ENCODE measurements at regions not wholly inside any gene's neighbourhood (a gene's known extent, or its start where the extent isn't known, plus 50 kb on each side); places are given as distances from the start of the nearest gene placed in this dataset.

DNA sequence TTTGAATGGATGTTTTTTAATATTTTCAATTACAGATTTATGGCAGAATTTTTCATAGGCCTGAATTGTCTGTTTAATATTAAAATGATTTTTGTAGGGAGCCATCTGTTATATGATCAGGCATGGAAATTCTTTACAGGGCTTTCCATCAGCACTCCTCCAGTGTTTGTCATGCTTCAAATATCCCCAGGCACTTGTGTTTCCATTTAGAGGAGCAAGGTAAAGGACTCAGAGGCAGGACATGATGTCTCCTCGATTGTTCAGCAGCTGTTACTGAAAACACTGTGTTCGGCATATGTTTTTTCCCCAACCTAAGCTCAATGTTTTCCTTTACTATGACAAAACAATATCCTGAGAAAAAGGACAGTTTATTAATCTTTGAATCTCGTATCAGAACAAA lies 172.3 kb upstream of the RFX3 start (continued):
- TF ChIP-seq, protein P1, sequence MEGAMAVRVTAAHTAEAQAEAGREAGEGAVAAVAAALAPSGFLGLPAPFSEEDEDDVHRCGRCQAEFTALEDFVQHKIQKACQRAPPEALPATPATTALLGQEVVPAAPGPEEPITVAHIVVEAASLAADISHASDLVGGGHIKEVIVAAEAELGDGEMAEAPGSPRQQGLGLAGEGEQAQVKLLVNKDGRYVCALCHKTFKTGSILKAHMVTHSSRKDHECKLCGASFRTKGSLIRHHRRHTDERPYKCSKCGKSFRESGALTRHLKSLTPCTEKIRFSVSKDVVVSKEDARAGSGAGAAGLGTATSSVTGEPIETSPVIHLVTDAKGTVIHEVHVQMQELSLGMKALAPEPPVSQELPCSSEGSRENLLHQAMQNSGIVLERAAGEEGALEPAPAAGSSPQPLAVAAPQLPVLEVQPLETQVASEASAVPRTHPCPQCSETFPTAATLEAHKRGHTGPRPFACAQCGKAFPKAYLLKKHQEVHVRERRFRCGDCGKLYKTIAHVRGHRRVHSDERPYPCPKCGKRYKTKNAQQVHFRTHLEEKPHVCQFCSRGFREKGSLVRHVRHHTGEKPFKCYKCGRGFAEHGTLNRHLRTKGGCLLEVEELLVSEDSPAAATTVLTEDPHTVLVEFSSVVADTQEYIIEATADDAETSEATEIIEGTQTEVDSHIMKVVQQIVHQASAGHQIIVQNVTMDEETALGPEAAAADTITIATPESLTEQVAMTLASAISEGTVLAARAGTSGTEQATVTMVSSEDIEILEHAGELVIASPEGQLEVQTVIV (IDR thresholded peaks at IDR 0.05; ENCODE audit: borderline replicate concordance, partially characterized antibody): no peak
- TF ChIP-seq ASH2L (IDR thresholded peaks at IDR 0.05; ENCODE audit: borderline replicate concordance, low read depth) (no peak), CEBPB (IDR thresholded peaks at IDR 0.05; ENCODE audit: borderline replicate concordance in 1 of 2, low read depth in 2 of 2, low read length in 2 of 2) (no peak), FOXK2 (IDR thresholded peaks at IDR 0.05) (no peak), KLF5 (IDR thresholded peaks at IDR 0.05; ENCODE audit: partially characterized antibody) (no peak)
- TF ChIP-seq, protein P2, sequence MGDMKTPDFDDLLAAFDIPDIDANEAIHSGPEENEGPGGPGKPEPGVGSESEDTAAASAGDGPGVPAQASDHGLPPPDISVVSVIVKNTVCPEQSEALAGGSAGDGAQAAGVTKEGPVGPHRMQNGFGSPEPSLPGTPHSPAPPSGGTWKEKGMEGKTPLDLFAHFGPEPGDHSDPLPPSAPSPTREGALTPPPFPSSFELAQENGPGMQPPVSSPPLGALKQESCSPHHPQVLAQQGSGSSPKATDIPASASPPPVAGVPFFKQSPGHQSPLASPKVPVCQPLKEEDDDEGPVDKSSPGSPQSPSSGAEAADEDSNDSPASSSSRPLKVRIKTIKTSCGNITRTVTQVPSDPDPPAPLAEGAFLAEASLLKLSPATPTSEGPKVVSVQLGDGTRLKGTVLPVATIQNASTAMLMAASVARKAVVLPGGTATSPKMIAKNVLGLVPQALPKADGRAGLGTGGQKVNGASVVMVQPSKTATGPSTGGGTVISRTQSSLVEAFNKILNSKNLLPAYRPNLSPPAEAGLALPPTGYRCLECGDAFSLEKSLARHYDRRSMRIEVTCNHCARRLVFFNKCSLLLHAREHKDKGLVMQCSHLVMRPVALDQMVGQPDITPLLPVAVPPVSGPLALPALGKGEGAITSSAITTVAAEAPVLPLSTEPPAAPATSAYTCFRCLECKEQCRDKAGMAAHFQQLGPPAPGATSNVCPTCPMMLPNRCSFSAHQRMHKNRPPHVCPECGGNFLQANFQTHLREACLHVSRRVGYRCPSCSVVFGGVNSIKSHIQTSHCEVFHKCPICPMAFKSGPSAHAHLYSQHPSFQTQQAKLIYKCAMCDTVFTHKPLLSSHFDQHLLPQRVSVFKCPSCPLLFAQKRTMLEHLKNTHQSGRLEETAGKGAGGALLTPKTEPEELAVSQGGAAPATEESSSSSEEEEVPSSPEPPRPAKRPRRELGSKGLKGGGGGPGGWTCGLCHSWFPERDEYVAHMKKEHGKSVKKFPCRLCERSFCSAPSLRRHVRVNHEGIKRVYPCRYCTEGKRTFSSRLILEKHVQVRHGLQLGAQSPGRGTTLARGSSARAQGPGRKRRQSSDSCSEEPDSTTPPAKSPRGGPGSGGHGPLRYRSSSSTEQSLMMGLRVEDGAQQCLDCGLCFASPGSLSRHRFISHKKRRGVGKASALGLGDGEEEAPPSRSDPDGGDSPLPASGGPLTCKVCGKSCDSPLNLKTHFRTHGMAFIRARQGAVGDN (IDR thresholded peaks at IDR 0.05): no peak
- TF ChIP-seq, protein P3, sequence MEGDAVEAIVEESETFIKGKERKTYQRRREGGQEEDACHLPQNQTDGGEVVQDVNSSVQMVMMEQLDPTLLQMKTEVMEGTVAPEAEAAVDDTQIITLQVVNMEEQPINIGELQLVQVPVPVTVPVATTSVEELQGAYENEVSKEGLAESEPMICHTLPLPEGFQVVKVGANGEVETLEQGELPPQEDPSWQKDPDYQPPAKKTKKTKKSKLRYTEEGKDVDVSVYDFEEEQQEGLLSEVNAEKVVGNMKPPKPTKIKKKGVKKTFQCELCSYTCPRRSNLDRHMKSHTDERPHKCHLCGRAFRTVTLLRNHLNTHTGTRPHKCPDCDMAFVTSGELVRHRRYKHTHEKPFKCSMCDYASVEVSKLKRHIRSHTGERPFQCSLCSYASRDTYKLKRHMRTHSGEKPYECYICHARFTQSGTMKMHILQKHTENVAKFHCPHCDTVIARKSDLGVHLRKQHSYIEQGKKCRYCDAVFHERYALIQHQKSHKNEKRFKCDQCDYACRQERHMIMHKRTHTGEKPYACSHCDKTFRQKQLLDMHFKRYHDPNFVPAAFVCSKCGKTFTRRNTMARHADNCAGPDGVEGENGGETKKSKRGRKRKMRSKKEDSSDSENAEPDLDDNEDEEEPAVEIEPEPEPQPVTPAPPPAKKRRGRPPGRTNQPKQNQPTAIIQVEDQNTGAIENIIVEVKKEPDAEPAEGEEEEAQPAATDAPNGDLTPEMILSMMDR (IDR thresholded peaks at IDR 0.05 in 2 of 3, conservative IDR thresholded peaks at IDR 0.05 in 1 of 3; ENCODE audit: control insufficient read depth in 2 of 3, extremely low read depth in 1 of 3, insufficient read depth in 1 of 3, low read depth in 3 of 3, low read length in 3 of 3): no peak
